Keratinocyte (primary cell): ENCODE measurements at regions not wholly inside any gene's neighbourhood (a gene's known extent, or its start where the extent isn't known, plus 50 kb on each side); places are given as distances from the start of the nearest gene placed in this dataset.

ENCODE experiments used
- DNase-seq: peaks from one replicate; pipeline ENCODE4 v3.0.0-alpha.2; 2011; ENCODE audit warnings: low read depth, missing footprints, low spot score
- FAIRE-seq: peaks from 2 replicates; lab custom pipeline; 2011; peaks lifted over from hg19 to GRCh38; lab: Jason Lieb, UNC
- H2AFZ ChIP-seq: 2 replicates; pipeline ENCODE4 v1.6.0; 2012; ENCODE audit warnings: low read length, control low read depth, inconsistent platforms; ENCODE audit not compliant: control insufficient read depth
- H3K27ac ChIP-seq: 2 replicates; pipeline ENCODE4 v1.5.1; 2011; ENCODE audit warnings: low read length; ENCODE audit not compliant: control insufficient read depth, insufficient read depth
- H3K27me3 ChIP-seq: 3 replicates; pipeline ENCODE4 v1.6.0; 2011; ENCODE audit warnings: low read length; ENCODE audit not compliant: control insufficient read depth, insufficient read depth; ENCODE audit errors: extremely low read depth
- H3K36me3 ChIP-seq, 2 experiments: 2 replicates in 1 of 2; 3 replicates in 1 of 2; pipeline ENCODE4 v1.5.1; 2011; ENCODE audit warnings: low read length in 2 of 2, mild to moderate bottlenecking in 1 of 2; ENCODE audit not compliant: control insufficient read depth in 2 of 2, insufficient read depth in 2 of 2; ENCODE audit errors: extremely low read depth in 1 of 2
- H3K4me1 ChIP-seq: 3 replicates; pipeline ENCODE4 v1.5.1; 2011; ENCODE audit warnings: low read length; ENCODE audit not compliant: control insufficient read depth, insufficient read depth; ENCODE audit errors: extremely low read depth
- H3K4me2 ChIP-seq: 3 replicates; pipeline ENCODE4 v1.6.0; 2011; ENCODE audit warnings: low read depth, low read length; ENCODE audit not compliant: control insufficient read depth, insufficient read depth; ENCODE audit errors: extremely low read depth
- H3K4me3 ChIP-seq, 3 experiments: fragments of 200-600 bp in 1 of 3; sonication (generic) in 1 of 3; 2 replicates in 2 of 3; 3 replicates in 1 of 3; pipeline ENCODE4 v1.5.1; 2011 to 2016; ENCODE audit warnings: low read length in 3 of 3, mild to moderate bottlenecking in 3 of 3, control low read depth in 2 of 3, inconsistent platforms in 1 of 3, low read depth in 1 of 3, mixed read lengths in 1 of 3, mixed run types in 1 of 3, moderate library complexity in 1 of 3; ENCODE audit not compliant: control insufficient read depth in 2 of 3, insufficient read depth in 2 of 3; ENCODE audit errors: extremely low read depth in 1 of 3
- H3K79me2 ChIP-seq: 2 replicates; pipeline ENCODE4 v1.6.0; 2012; ENCODE audit warnings: low read length; ENCODE audit not compliant: control insufficient read depth, insufficient read depth
- H3K9ac ChIP-seq: 3 replicates; pipeline ENCODE4 v1.6.0; 2011; ENCODE audit warnings: low read length; ENCODE audit not compliant: control insufficient read depth, insufficient read depth; ENCODE audit errors: extremely low read depth
- H3K9me1 ChIP-seq: 3 replicates; pipeline ENCODE4 v1.6.0; 2011; ENCODE audit warnings: low read length; ENCODE audit not compliant: control insufficient read depth, insufficient read depth; ENCODE audit errors: extremely low read depth
- H3K9me3 ChIP-seq: 2 replicates; pipeline ENCODE4 v1.5.1; 2012; ENCODE audit warnings: low read depth, low read length; ENCODE audit not compliant: control insufficient read depth
- H4K20me1 ChIP-seq: 3 replicates; pipeline ENCODE4 v1.6.0; 2011; ENCODE audit warnings: low read length; ENCODE audit not compliant: control insufficient read depth, insufficient read depth; ENCODE audit errors: extremely low read depth
- EZH2 ChIP-seq: IDR thresholded peaks from one replicate; pipeline ENCODE4 v1.6.1; 2012; ENCODE audit warnings: inconsistent platforms, mild to moderate bottlenecking, low read length, moderate library complexity
- dilution Hi-C: fragments of 300-500 bp; cut with MboI; formaldehyde crosslinking; loops from one replicate; pipeline ENCODE4 v1.7.0; 2020; ENCODE audit warnings: low sequenced_read_pairs; ENCODE audit not compliant: extremely low pct_ligation_motif_present
- TF ChIP-seq, protein P1 (sequence below), 3 experiments: IDR thresholded peaks in 1 of 3; conservative IDR thresholded peaks in 1 of 3; optimal IDR thresholded peaks in 1 of 3; 2 replicates in 2 of 3; 3 replicates in 1 of 3; pipeline versions ENCODE3 to v1.5.1; 2011; ENCODE audit warnings: low read length in 3 of 3, mild to moderate bottlenecking in 3 of 3, moderate library complexity in 2 of 3, control low read depth in 1 of 3, inconsistent platforms in 1 of 3; ENCODE audit not compliant: insufficient read depth in 2 of 3; ENCODE audit errors: extremely low read depth in 1 of 3

DNA sequence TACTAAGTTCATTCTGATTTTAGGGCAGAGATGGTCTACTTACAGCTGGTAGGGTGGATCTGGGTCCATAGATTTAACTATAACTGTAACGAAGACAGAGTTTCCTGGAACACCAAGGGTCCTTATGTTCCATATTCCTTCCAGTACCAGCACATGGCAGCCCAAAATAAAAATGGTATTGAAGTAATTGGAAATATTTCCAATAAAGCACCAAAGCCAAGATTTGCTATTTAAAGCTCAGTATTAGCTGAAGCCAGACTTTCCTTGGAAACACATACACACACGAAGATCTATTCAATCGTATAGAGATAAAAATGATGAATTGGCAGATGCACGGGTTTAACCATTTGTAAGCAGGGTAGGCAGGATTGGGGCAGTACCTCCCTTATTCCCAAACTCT, 289.1 kb upstream of the SORCS1 start:
- DNase-seq = no peak

DNA sequence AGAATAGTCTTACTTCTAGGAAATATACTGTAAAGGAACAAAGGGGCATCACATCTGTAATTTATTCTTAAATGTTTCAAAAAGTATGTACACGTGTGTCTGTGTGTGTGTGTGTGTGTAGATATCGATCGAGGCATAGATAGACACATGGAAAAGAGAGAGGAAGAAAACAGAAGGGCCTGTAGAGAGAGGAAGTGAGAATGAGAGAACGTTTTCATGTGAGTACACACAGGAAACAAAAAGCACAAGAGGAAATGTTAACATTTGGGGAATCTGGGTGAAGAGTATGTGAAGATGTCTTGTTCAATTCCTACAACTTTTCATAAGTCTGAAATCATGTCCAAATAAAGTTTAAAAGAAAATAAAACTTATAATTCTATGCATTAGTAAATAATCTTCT, 286.5 kb upstream of the SORCS1 start:
- Histone ChIP-seq H3K79me2 (no peaks in the 10 kb centered on the region), H2AFZ (no peak overlapping the region), H4K20me1 (no peaks in the 10 kb centered on the region), H3K4me3 (no peak overlapping the region), H3K4me1 (no peaks in the 10 kb centered on the region), H3K9me3 (no peaks in the 10 kb centered on the region), H3K4me2 (no peak overlapping the region), H3K9me1 (no peaks in the 10 kb centered on the region), H3K27me3 (no peaks in the 10 kb centered on the region), H3K27ac (no peak overlapping the region), H3K36me3 (no peaks in the 10 kb centered on the region), H3K9ac (no peak overlapping the region)
- FAIRE-seq (no peak), DNase-seq (no peak)
- no peak for TF ChIP-seq EZH2
- TF ChIP-seq, protein P1, sequence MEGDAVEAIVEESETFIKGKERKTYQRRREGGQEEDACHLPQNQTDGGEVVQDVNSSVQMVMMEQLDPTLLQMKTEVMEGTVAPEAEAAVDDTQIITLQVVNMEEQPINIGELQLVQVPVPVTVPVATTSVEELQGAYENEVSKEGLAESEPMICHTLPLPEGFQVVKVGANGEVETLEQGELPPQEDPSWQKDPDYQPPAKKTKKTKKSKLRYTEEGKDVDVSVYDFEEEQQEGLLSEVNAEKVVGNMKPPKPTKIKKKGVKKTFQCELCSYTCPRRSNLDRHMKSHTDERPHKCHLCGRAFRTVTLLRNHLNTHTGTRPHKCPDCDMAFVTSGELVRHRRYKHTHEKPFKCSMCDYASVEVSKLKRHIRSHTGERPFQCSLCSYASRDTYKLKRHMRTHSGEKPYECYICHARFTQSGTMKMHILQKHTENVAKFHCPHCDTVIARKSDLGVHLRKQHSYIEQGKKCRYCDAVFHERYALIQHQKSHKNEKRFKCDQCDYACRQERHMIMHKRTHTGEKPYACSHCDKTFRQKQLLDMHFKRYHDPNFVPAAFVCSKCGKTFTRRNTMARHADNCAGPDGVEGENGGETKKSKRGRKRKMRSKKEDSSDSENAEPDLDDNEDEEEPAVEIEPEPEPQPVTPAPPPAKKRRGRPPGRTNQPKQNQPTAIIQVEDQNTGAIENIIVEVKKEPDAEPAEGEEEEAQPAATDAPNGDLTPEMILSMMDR (optimal IDR thresholded peaks at IDR 0.05 in 1 of 3, IDR thresholded peaks at IDR 0.05 in 1 of 3, conservative IDR thresholded peaks at IDR 0.05 in 1 of 3; ENCODE audit: extremely low read depth in 1 of 3, insufficient read depth in 2 of 3, low read length in 3 of 3) = no peak
- dilution Hi-C loops = no loop called here

More for the DNA sequence above, 289.1 kb upstream of the SORCS1 start:
- H3K4me3 ChIP-seq = no peak overlapping the region
- H4K20me1 ChIP-seq = no peaks in the 10 kb centered on the region
- no peak overlapping the region for H3K9ac ChIP-seq
- FAIRE-seq = no peak
- no peak overlapping the region for H3K4me2 ChIP-seq
- H3K79me2 ChIP-seq = no peaks in the 10 kb centered on the region
- H2AFZ ChIP-seq = no peak overlapping the region
- no peaks in the 10 kb centered on the region for H3K36me3 ChIP-seq
- H3K27me3 ChIP-seq = no peaks in the 10 kb centered on the region
- H3K9me3 ChIP-seq = no peaks in the 10 kb centered on the region
- H3K9me1 ChIP-seq = no peaks in the 10 kb centered on the region
- no peak overlapping the region for H3K27ac ChIP-seq
- dilution Hi-C loops = no loop called here
- no peaks in the 10 kb centered on the region for H3K4me1 ChIP-seq
- TF ChIP-seq, protein P1 (optimal IDR thresholded peaks at IDR 0.05 in 1 of 3, IDR thresholded peaks at IDR 0.05 in 1 of 3, conservative IDR thresholded peaks at IDR 0.05 in 1 of 3; ENCODE audit: extremely low read depth in 1 of 3, insufficient read depth in 2 of 3, low read length in 3 of 3) = no peak
- no peak for TF ChIP-seq EZH2
